WTC11 (cell line): ENCODE measurements at regions not wholly inside any gene's neighbourhood (a gene's known extent, or its start where the extent isn't known, plus 50 kb on each side); places are given as distances from the start of the nearest gene placed in this dataset.

Source experiments
- ATAC-seq: fragments of 200-7000 bp; cut with Tn5 transposase; 2 replicates; pipeline ENCODE4 v1.10.0; 2021; ENCODE audit warnings: mild to moderate bottlenecking, moderate library complexity
- CTCF ChIA-PET: fragments of 300-600 bp; sonication (Branson Sonifier 250); formaldehyde crosslinking; loops from one replicate; lab custom pipeline; 2021; ENCODE audit warnings: antibody characterized with exemption; lab: Charles Lee
- POLR2A ChIA-PET: fragments of 350-600 bp; sonication (Branson Sonifier 250); formaldehyde crosslinking; loops from one replicate; lab custom pipeline; 2021; ENCODE audit warnings: antibody characterized with exemption; lab: Charles Lee
- DNase-seq: peaks from one replicate; pipeline ENCODE4 v3.0.0; 2021; ENCODE audit warnings: low spot score
- H3K27ac Mint-ChIP-seq: 2 replicates; pipeline ENCODE4 v1.8.0; 2021; ENCODE audit warnings: mixed read lengths
- H3K27me3 Mint-ChIP-seq: 2 replicates; pipeline ENCODE4 v1.8.0; 2021; ENCODE audit warnings: low read depth, mild to moderate bottlenecking, moderate library complexity, mixed read lengths
- H3K36me3 Mint-ChIP-seq: 2 replicates; pipeline ENCODE4 v1.8.0; 2021; ENCODE audit warnings: mixed read lengths
- H3K4me1 Mint-ChIP-seq: 2 replicates; pipeline ENCODE4 v1.8.0; 2022; ENCODE audit warnings: mixed read lengths
- H3K4me3 Mint-ChIP-seq: 2 replicates; pipeline ENCODE4 v1.8.0; 2021; ENCODE audit warnings: mild to moderate bottlenecking, moderate library complexity, mixed read lengths
- H3K9me3 Mint-ChIP-seq: 2 replicates; pipeline ENCODE4 v1.8.0; 2021; ENCODE audit warnings: mixed read lengths
- ATF1 ChIP-seq: sonication (generic); formaldehyde crosslinking; IDR thresholded peaks from 2 replicates; pipeline ENCODE4 v1.8.1; 2023; ENCODE audit warnings: mild to moderate bottlenecking, moderate library complexity, missing genetic modification reagents
- ATF3 ChIP-seq: sonication (generic); formaldehyde crosslinking; conservative IDR thresholded peaks from 2 replicates; pipeline ENCODE4 v1.8.1; 2022; ENCODE audit warnings: mild to moderate bottlenecking, missing genetic modification reagents
- CBFB ChIP-seq: sonication (generic); formaldehyde crosslinking; IDR thresholded peaks from 2 replicates; pipeline ENCODE4 v1.8.1; 2022; ENCODE audit warnings: mild to moderate bottlenecking, low read depth, missing genetic modification reagents
- CREM ChIP-seq: sonication (generic); formaldehyde crosslinking; IDR thresholded peaks from 2 replicates; pipeline ENCODE4 v1.8.1; 2022; ENCODE audit warnings: mild to moderate bottlenecking, missing genetic modification reagents, moderate library complexity
- E2F1 ChIP-seq: sonication (generic); formaldehyde crosslinking; IDR thresholded peaks from 2 replicates; pipeline ENCODE4 v1.8.0; 2022; ENCODE audit warnings: mild to moderate bottlenecking, missing genetic modification reagents
- E2F4 ChIP-seq: sonication (generic); formaldehyde crosslinking; IDR thresholded peaks from 2 replicates; pipeline ENCODE4 v1.8.1; 2022; ENCODE audit warnings: low read depth, mild to moderate bottlenecking, moderate library complexity, missing genetic modification reagents, borderline replicate concordance
- ERG ChIP-seq: fragments of 250-450 bp; sonication (Bioruptor Pico); IDR thresholded peaks from 2 replicates; pipeline ENCODE4 v1.8.0; 2021; ENCODE audit warnings: mild to moderate bottlenecking
- FOXJ3 ChIP-seq: sonication (generic); formaldehyde crosslinking; IDR thresholded peaks from 2 replicates; pipeline ENCODE4 v1.9.0; 2021; ENCODE audit warnings: missing genetic modification reagents, mild to moderate bottlenecking, borderline replicate concordance
- GTF2I ChIP-seq: fragments of 250-450 bp; sonication (Bioruptor Pico); conservative IDR thresholded peaks from 2 replicates; pipeline ENCODE4 v1.4.0; 2021; ENCODE audit warnings: mild to moderate bottlenecking
- IRF2 ChIP-seq: sonication (generic); formaldehyde crosslinking; IDR thresholded peaks from 2 replicates; pipeline ENCODE4 v1.8.0; 2022; ENCODE audit warnings: low read depth, missing genetic modification reagents, borderline replicate concordance
- JAZF1 ChIP-seq: fragments of 250-450 bp; sonication (Bioruptor Pico); IDR thresholded peaks from 2 replicates; pipeline ENCODE4 v1.9.0; 2021; ENCODE audit warnings: moderate library complexity, mild to moderate bottlenecking, inconsistent platforms
- JUN ChIP-seq: sonication (generic); formaldehyde crosslinking; IDR thresholded peaks from 2 replicates; pipeline ENCODE4 v1.8.0; 2023; ENCODE audit warnings: mild to moderate bottlenecking, missing genetic modification reagents
- MAX ChIP-seq: sonication (generic); formaldehyde crosslinking; IDR thresholded peaks from 2 replicates; pipeline ENCODE4 v1.8.0; 2022; ENCODE audit warnings: mild to moderate bottlenecking, missing genetic modification reagents
- MYBL2 ChIP-seq: sonication (generic); formaldehyde crosslinking; IDR thresholded peaks from 2 replicates; pipeline ENCODE4 v1.8.1; 2023; ENCODE audit warnings: mild to moderate bottlenecking, moderate library complexity, missing genetic modification reagents
- NFATC4 ChIP-seq: fragments of 250-450 bp; sonication (Bioruptor Pico); IDR thresholded peaks from 2 replicates; pipeline ENCODE4 v1.9.0; 2021; ENCODE audit warnings: mild to moderate bottlenecking
- OVOL2 ChIP-seq: fragments of 250-450 bp; sonication (Bioruptor Pico); IDR thresholded peaks from 2 replicates; pipeline ENCODE4 v1.9.0; 2021; ENCODE audit warnings: mild to moderate bottlenecking, borderline replicate concordance
- RORB ChIP-seq: fragments of 250-450 bp; sonication (Bioruptor Pico); IDR thresholded peaks from 2 replicates; pipeline ENCODE4 v1.9.0; 2021; ENCODE audit warnings: mild to moderate bottlenecking
- SMAD4 ChIP-seq: sonication (generic); formaldehyde crosslinking; IDR thresholded peaks from 2 replicates; pipeline ENCODE4 v1.8.0; 2022; ENCODE audit warnings: mild to moderate bottlenecking, missing genetic modification reagents
- TEAD4 ChIP-seq: sonication (generic); formaldehyde crosslinking; IDR thresholded peaks from 2 replicates; pipeline ENCODE4 v1.8.0; 2022; ENCODE audit warnings: mild to moderate bottlenecking, missing genetic modification reagents
- ZMAT4 ChIP-seq: fragments of 250-450 bp; sonication (Bioruptor Pico); IDR thresholded peaks from 2 replicates; pipeline ENCODE4 v1.9.0; 2021; ENCODE audit warnings: mild to moderate bottlenecking
- ZNF219 ChIP-seq: sonication (generic); formaldehyde crosslinking; IDR thresholded peaks from 2 replicates; pipeline ENCODE4 v1.8.0; 2023; ENCODE audit warnings: missing genetic modification reagents, mild to moderate bottlenecking, borderline replicate concordance
- ZNF317 ChIP-seq: sonication (generic); formaldehyde crosslinking; IDR thresholded peaks from 2 replicates; pipeline ENCODE4 v1.8.1; 2023; ENCODE audit warnings: low read depth, mild to moderate bottlenecking, moderate library complexity, missing genetic modification reagents, borderline replicate concordance
- TF ChIP-seq, protein P1 (sequence below): sonication (generic); formaldehyde crosslinking; IDR thresholded peaks from 2 replicates; pipeline ENCODE4 v1.8.1; 2023; ENCODE audit warnings: mild to moderate bottlenecking, missing genetic modification reagents, moderate library complexity
- TF ChIP-seq, protein P2 (sequence below): sonication (generic); formaldehyde crosslinking; IDR thresholded peaks from 2 replicates; pipeline ENCODE4 v1.8.0; 2022; ENCODE audit warnings: mild to moderate bottlenecking, missing genetic modification reagents
- TF ChIP-seq, protein P3 (sequence below): fragments of 250-450 bp; sonication (Bioruptor Pico); IDR thresholded peaks from 2 replicates; pipeline ENCODE4 v2.1.2; 2022; ENCODE audit warnings: mild to moderate bottlenecking, moderate library complexity
- TF ChIP-seq, protein P4 (sequence below): fragments of 250-450 bp; sonication (Bioruptor Pico); IDR thresholded peaks from 2 replicates; pipeline ENCODE4 v1.9.0; 2021; ENCODE audit warnings: moderate library complexity, mild to moderate bottlenecking, inconsistent platforms, borderline replicate concordance

DNA sequence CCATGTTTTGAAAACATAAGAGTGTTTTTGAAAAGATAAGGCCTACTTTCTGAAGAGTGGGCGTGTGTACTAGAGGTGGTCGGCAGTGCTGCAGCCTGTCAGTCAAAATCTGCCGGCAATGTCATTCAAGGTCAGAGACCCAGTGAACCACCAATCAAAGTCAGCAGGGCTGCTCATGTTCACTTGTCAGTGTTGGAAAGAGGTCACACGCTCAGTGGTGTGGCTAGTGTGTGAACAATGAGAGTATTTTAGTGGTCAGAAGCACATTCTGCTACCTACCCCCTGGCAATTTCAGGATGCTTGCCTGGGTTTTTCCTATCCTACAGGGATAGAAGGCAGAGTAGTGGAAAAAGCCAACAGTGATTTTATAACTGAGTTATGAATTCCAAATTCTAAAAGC, 278.5 kb upstream of the ONECUT1 start:
- Mint-ChIP-seq H3K36me3 (no peaks in the 10 kb centered on the region), H3K27me3 (no peaks in the 10 kb centered on the region), H3K27ac (no peak overlapping the region), H3K4me1 (peaks cover 4% of the 10 kb centered on the region), H3K4me3 (no peak overlapping the region), H3K9me3 (no peaks in the 10 kb centered on the region)
- POLR2A ChIA-PET, result no interaction called here
- TF ChIP-seq GTF2I (CRISPR knock-in tag), result no peak
- TF ChIP-seq JUN (CRISPR knock-in tag), result no peak
- no peak for TF ChIP-seq ATF1 (CRISPR knock-in tag)
- TF ChIP-seq FOXJ3 (CRISPR knock-in tag), result no peak
- no peak for TF ChIP-seq MYBL2 (CRISPR knock-in tag)
- no peak for TF ChIP-seq E2F4 (CRISPR knock-in tag)
- TF ChIP-seq, protein P1, sequence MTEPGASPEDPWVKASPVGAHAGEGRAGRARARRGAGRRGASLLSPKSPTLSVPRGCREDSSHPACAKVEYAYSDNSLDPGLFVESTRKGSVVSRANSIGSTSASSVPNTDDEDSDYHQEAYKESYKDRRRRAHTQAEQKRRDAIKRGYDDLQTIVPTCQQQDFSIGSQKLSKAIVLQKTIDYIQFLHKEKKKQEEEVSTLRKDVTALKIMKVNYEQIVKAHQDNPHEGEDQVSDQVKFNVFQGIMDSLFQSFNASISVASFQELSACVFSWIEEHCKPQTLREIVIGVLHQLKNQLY (CRISPR knock-in tag), result no peak
- no peak for TF ChIP-seq TEAD4 (CRISPR knock-in tag)
- no peak for TF ChIP-seq RORB (CRISPR knock-in tag)
- TF ChIP-seq JAZF1 (CRISPR knock-in tag), result no peak
- no peak for TF ChIP-seq OVOL2 (CRISPR knock-in tag)
- TF ChIP-seq, protein P2, sequence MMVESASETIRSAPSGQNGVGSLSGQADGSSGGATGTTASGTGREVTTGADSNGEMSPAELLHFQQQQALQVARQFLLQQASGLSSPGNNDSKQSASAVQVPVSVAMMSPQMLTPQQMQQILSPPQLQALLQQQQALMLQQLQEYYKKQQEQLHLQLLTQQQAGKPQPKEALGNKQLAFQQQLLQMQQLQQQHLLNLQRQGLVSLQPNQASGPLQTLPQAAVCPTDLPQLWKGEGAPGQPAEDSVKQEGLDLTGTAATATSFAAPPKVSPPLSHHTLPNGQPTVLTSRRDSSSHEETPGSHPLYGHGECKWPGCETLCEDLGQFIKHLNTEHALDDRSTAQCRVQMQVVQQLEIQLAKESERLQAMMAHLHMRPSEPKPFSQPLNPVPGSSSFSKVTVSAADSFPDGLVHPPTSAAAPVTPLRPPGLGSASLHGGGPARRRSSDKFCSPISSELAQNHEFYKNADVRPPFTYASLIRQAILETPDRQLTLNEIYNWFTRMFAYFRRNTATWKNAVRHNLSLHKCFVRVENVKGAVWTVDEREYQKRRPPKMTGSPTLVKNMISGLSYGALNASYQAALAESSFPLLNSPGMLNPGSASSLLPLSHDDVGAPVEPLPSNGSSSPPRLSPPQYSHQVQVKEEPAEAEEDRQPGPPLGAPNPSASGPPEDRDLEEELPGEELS (CRISPR knock-in tag), result no peak
- no peak for TF ChIP-seq ERG (CRISPR knock-in tag)
- no peak for TF ChIP-seq ZNF317 (CRISPR knock-in tag)
- DNase-seq (no peak), ATAC-seq (no peak)
- CTCF ChIA-PET, result no interaction called here

- Mint-ChIP-seq H3K27me3 (peaks cover 3% of the 10 kb centered on the region; the same call in 1 of the 2 replicates), H3K36me3 (no peaks in the 10 kb centered on the region), H3K4me3 (no peak overlapping the region), H3K9me3 (peaks cover 4% of the 10 kb centered on the region), H3K27ac (no peak overlapping the region), H3K4me1 (no peaks in the 10 kb centered on the region)
- no peak for ATAC-seq
- no peak for DNase-seq
- POLR2A ChIA-PET, result no interaction called here
- CTCF ChIA-PET, result no interaction called here
- TF ChIP-seq, protein P3, sequence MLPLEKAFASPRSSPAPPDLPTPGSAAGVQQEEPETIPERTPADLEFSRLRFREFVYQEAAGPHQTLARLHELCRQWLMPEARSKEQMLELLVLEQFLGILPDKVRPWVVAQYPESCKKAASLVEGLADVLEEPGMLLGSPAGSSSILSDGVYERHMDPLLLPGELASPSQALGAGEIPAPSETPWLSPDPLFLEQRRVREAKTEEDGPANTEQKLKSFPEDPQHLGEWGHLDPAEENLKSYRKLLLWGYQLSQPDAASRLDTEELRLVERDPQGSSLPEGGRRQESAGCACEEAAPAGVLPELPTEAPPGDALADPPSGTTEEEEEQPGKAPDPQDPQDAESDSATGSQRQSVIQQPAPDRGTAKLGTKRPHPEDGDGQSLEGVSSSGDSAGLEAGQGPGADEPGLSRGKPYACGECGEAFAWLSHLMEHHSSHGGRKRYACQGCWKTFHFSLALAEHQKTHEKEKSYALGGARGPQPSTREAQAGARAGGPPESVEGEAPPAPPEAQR (CRISPR knock-in tag), result no peak
- TF ChIP-seq, protein P4, sequence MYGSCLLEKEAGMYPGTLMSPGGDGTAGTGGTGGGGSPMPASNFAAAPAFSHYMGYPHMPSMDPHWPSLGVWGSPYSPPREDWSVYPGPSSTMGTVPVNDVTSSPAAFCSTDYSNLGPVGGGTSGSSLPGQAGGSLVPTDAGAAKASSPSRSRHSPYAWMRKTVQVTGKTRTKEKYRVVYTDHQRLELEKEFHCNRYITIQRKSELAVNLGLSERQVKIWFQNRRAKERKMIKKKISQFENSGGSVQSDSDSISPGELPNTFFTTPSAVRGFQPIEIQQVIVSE, result no peak
- TF ChIP-seq MYBL2 (CRISPR knock-in tag), result no peak
- no peak for TF ChIP-seq ATF3 (CRISPR knock-in tag)
- no peak for TF ChIP-seq MAX (CRISPR knock-in tag)
- TF ChIP-seq IRF2 (CRISPR knock-in tag), result no peak
- no peak for TF ChIP-seq ZMAT4 (CRISPR knock-in tag)
- TF ChIP-seq CBFB, result no peak
- TF ChIP-seq SMAD4 (CRISPR knock-in tag), result no peak
- TF ChIP-seq CREM (CRISPR knock-in tag), result no peak
- no peak for TF ChIP-seq ZNF219 (CRISPR knock-in tag)
- TF ChIP-seq E2F1 (CRISPR knock-in tag), result no peak
- no peak for TF ChIP-seq NFATC4 (CRISPR knock-in tag)
Measured at GRCh38 chr15:53059273-53060043, 269.3 kb upstream of the ONECUT1 start.
